ENCODE measurements at regions not wholly inside any gene's neighbourhood (a gene's known extent, or its start where the extent isn't known, plus 50 kb on each side); places are given as distances from the start of the nearest gene placed in this dataset.

DNA sequence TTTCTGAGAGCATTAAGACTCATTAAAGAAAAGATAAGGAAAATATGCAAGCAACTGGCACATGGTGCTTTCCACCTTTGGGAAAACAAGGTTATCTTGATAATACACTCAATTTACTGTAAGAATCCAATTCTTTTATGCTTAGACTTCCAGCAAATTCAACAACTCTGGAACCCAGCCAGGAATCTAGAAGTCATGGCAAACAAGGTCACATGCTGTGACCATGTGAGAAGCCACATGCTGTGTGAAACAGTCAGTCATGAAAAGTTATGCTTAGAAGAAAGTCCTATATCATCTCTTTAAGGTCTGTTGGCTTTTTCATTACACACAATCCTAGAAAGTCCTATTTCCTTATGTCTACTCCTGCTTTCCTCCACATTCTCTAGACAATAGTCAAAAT, 581.8 kb upstream of the C9orf72 start:
- TF ChIP-seq, protein P1, sequence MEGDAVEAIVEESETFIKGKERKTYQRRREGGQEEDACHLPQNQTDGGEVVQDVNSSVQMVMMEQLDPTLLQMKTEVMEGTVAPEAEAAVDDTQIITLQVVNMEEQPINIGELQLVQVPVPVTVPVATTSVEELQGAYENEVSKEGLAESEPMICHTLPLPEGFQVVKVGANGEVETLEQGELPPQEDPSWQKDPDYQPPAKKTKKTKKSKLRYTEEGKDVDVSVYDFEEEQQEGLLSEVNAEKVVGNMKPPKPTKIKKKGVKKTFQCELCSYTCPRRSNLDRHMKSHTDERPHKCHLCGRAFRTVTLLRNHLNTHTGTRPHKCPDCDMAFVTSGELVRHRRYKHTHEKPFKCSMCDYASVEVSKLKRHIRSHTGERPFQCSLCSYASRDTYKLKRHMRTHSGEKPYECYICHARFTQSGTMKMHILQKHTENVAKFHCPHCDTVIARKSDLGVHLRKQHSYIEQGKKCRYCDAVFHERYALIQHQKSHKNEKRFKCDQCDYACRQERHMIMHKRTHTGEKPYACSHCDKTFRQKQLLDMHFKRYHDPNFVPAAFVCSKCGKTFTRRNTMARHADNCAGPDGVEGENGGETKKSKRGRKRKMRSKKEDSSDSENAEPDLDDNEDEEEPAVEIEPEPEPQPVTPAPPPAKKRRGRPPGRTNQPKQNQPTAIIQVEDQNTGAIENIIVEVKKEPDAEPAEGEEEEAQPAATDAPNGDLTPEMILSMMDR (conservative IDR thresholded peaks at IDR 0.05; ENCODE audit: low read depth, low read length), result no peak
- TF ChIP-seq SMC3 (IDR thresholded peaks at IDR 0.05; ENCODE audit: low read depth, low read length) (no peak), RAD21 (IDR thresholded peaks at IDR 0.05; ENCODE audit: low read length) (no peak), RFX5 (IDR thresholded peaks at IDR 0.05; ENCODE audit: low read depth, low read length) (no peak), NFE2L2 (IDR thresholded peaks at IDR 0.05; ENCODE audit: low read depth, low read length) (no peak), POLR2A (IDR thresholded peaks at IDR 0.05; ENCODE audit: low read depth, low read length) (no peak), CEBPB (IDR thresholded peaks at IDR 0.05; ENCODE audit: low read depth, low read length) (no peak)
- TF ChIP-seq, protein P2, sequence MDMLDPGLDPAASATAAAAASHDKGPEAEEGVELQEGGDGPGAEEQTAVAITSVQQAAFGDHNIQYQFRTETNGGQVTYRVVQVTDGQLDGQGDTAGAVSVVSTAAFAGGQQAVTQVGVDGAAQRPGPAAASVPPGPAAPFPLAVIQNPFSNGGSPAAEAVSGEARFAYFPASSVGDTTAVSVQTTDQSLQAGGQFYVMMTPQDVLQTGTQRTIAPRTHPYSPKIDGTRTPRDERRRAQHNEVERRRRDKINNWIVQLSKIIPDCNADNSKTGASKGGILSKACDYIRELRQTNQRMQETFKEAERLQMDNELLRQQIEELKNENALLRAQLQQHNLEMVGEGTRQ (IDR thresholded peaks at IDR 0.05; ENCODE audit: low read depth, low read length), result no peak
- TF ChIP-seq, protein P3, sequence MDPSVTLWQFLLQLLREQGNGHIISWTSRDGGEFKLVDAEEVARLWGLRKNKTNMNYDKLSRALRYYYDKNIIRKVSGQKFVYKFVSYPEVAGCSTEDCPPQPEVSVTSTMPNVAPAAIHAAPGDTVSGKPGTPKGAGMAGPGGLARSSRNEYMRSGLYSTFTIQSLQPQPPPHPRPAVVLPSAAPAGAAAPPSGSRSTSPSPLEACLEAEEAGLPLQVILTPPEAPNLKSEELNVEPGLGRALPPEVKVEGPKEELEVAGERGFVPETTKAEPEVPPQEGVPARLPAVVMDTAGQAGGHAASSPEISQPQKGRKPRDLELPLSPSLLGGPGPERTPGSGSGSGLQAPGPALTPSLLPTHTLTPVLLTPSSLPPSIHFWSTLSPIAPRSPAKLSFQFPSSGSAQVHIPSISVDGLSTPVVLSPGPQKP (IDR thresholded peaks at IDR 0.05; ENCODE audit: borderline replicate concordance, low read depth, low read length), result no peak
